Omental fat pad (tissue), 3 donors: ENCODE measurements at regions not wholly inside any gene's neighbourhood (a gene's known extent, or its start where the extent isn't known, plus 50 kb on each side); places are given as distances from the start of the nearest gene placed in this dataset.
"Not testable (repeated sequence)": the region's sequence is repeated elsewhere in the genome, so short reads cannot be mapped to it uniquely, and the experiment has no call there.

Experiments
- ATAC-seq: fragments of 150-250 bp; one replicate; pipeline ENCODE4 v1.9.1; 2016; ENCODE audit warnings: mild to moderate bottlenecking, moderate library complexity; ENCODE audit not compliant: low FRiP score
- DNase-seq: peaks from one replicate; pipeline ENCODE4 v3.0.0-alpha.2; 2019; ENCODE audit warnings: low spot score
- CTCF ChIP-seq, 3 donors: fragments of 450-650 bp; IDR thresholded peaks; one replicate each; pipeline ENCODE4 v1.5.1; 2016 to 2017; ENCODE audit warnings: antibody characterized with exemption in 3 of 3, mild to moderate bottlenecking in 3 of 3, moderate library complexity in 2 of 3

GRCh38 chr14:86321151-86321550 is 791.2 kb downstream of the FLRT2 start:
- DNase-seq: no peak
- TF ChIP-seq CTCF (IDR thresholded peaks at IDR 0.05): no peak
- no peak for ATAC-seq

- not testable (repeated sequence) for ATAC-seq, DNase-seq
Observed at GRCh38 chr14:86312154-86312665, 782.3 kb downstream of the FLRT2 start.

- no peak for ATAC-seq
- no peak for DNase-seq
- TF ChIP-seq CTCF (IDR thresholded peaks at IDR 0.05): no peak
Observed at GRCh38 chr14:86311151-86311550, 781.2 kb downstream of the FLRT2 start.

GRCh38 chr14:86310611-86311010 is 780.7 kb downstream of the FLRT2 start:
- ATAC-seq (no peak), DNase-seq (no peak)
- no peak for TF ChIP-seq CTCF (IDR thresholded peaks at IDR 0.05)

GRCh38 chr14:86310148-86310547 is 780.2 kb downstream of the FLRT2 start:
- DNase-seq (no peak), ATAC-seq (no peak)
- TF ChIP-seq CTCF (IDR thresholded peaks at IDR 0.05): no peak

GRCh38 chr14:86305058-86305457 is 775.1 kb downstream of the FLRT2 start:
- TF ChIP-seq CTCF (IDR thresholded peaks at IDR 0.05): no peak
- ATAC-seq: no peak
- no peak for DNase-seq

GRCh38 chr14:86299994-86300393 is 770.0 kb downstream of the FLRT2 start:
- no peak for ATAC-seq

More at GRCh38 chr14:86299994-86300393, 770.0 kb downstream of the FLRT2 start:
- no peak for DNase-seq
- TF ChIP-seq CTCF (IDR thresholded peaks at IDR 0.05): no peak
